ENCODE measurements at regions not wholly inside any gene's neighbourhood (a gene's known extent, or its start where the extent isn't known, plus 50 kb on each side); places are given as distances from the start of the nearest gene placed in this dataset.

DNA sequence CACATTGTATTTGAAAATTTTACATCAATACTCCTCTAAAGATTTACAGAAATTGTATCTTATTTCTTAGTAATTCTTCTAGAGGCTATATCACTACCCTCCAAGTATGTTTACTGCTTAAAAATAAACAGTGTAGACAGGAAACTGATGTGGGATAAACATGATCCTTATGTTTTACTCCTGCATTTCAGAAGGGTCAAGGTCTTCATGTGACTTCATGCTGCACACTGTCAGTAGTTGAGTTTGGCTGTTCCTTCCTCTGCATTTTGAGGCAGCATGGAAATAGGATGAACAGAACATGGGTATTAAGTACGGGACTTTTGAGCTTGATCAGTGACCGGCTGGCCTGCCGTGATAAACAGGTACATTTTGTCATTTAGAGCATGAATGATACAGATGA, 179.2 kb upstream of the FERMT1 start:
- no peak overlapping the region for H3K4me3 ChIP-seq (ENCODE audit: low read depth in 1 of 2, low read length in 2 of 2)
- no peak overlapping the region for H3K4me2 ChIP-seq (ENCODE audit: insufficient read depth, low read length)
- no peak for DNase-seq

DNA sequence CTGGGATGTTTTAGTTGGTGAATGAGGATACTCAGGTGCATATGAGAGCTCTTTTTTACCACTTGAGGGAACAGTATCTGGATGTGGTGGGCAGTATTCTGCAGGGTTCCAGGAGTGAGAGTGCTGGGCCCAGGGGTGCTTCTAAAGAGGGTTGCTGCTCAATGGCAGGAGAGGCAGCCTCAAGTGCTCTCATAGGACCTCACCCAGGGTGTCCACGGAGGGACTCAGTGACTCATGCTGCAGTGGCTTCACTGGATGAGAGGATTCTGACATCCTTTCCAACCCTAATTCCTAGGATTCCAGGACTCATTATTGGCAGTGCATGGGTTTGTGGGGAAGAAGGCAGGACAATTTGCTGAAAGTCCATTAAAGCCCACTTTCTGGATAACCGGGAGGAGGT, 176.6 kb upstream of the FERMT1 start:
- Histone ChIP-seq H3K27me3 (ENCODE audit: insufficient read depth, low read length, poor library complexity) (no peaks in the 10 kb centered on the region), H2AFZ (ENCODE audit: low read depth, low read length) (no peak overlapping the region), H3K36me3 (ENCODE audit: insufficient read depth, low read length) (no peaks in the 10 kb centered on the region), H4K20me1 (ENCODE audit: insufficient read depth, low read length) (no peaks in the 10 kb centered on the region), H3K4me1 (ENCODE audit: insufficient read depth, low read length) (no peaks in the 10 kb centered on the region), H3K27ac (ENCODE audit: low read length) (no peak overlapping the region), H3K4me2 (ENCODE audit: insufficient read depth, low read length) (no peak overlapping the region), H3K4me3 (ENCODE audit: low read depth in 1 of 2, low read length in 2 of 2) (no peak overlapping the region), H3K79me2 (ENCODE audit: insufficient read depth, low read length) (no peaks in the 10 kb centered on the region), H3K9ac (ENCODE audit: low read depth, low read length) (no peak overlapping the region), H3K9me3 (ENCODE audit: insufficient read depth, low read length, severe bottlenecking) (no peaks in the 10 kb centered on the region)
- no peak for TF ChIP-seq EZH2 (IDR thresholded peaks at IDR 0.05; ENCODE audit: borderline replicate concordance, low read depth, low read length, severe bottlenecking)
- TF ChIP-seq, protein P1, sequence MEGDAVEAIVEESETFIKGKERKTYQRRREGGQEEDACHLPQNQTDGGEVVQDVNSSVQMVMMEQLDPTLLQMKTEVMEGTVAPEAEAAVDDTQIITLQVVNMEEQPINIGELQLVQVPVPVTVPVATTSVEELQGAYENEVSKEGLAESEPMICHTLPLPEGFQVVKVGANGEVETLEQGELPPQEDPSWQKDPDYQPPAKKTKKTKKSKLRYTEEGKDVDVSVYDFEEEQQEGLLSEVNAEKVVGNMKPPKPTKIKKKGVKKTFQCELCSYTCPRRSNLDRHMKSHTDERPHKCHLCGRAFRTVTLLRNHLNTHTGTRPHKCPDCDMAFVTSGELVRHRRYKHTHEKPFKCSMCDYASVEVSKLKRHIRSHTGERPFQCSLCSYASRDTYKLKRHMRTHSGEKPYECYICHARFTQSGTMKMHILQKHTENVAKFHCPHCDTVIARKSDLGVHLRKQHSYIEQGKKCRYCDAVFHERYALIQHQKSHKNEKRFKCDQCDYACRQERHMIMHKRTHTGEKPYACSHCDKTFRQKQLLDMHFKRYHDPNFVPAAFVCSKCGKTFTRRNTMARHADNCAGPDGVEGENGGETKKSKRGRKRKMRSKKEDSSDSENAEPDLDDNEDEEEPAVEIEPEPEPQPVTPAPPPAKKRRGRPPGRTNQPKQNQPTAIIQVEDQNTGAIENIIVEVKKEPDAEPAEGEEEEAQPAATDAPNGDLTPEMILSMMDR (IDR thresholded peaks at IDR 0.05; ENCODE audit: borderline replicate concordance, extremely low read depth, low read length, poor library complexity, severe bottlenecking): no peak
- ATAC-seq (ENCODE audit: insufficient read depth, low read depth): no peak
- DNase-seq: no peak

More for the DNA sequence above, 179.2 kb upstream of the FERMT1 start:
- Histone ChIP-seq H3K9me3 (ENCODE audit: insufficient read depth, low read length, severe bottlenecking) (no peaks in the 10 kb centered on the region), H3K79me2 (ENCODE audit: insufficient read depth, low read length) (no peaks in the 10 kb centered on the region), H3K27me3 (ENCODE audit: insufficient read depth, low read length, poor library complexity) (no peaks in the 10 kb centered on the region), H3K27ac (ENCODE audit: low read length) (no peak overlapping the region), H4K20me1 (ENCODE audit: insufficient read depth, low read length) (no peaks in the 10 kb centered on the region), H3K36me3 (ENCODE audit: insufficient read depth, low read length) (no peaks in the 10 kb centered on the region), H2AFZ (ENCODE audit: low read depth, low read length) (no peak overlapping the region), H3K4me1 (ENCODE audit: insufficient read depth, low read length) (no peaks in the 10 kb centered on the region), H3K9ac (ENCODE audit: low read depth, low read length) (no peak overlapping the region)
- no peak for TF ChIP-seq EZH2 (IDR thresholded peaks at IDR 0.05; ENCODE audit: borderline replicate concordance, low read depth, low read length, severe bottlenecking)
- TF ChIP-seq, protein P1 (IDR thresholded peaks at IDR 0.05; ENCODE audit: borderline replicate concordance, extremely low read depth, low read length, poor library complexity, severe bottlenecking): no peak
- ATAC-seq (ENCODE audit: insufficient read depth, low read depth): no peak

- Histone ChIP-seq H3K9ac (ENCODE audit: low read depth, low read length) (no peak overlapping the region), H3K4me1 (ENCODE audit: insufficient read depth, low read length) (no peaks in the 10 kb centered on the region), H3K27me3 (ENCODE audit: insufficient read depth, low read length, poor library complexity) (no peaks in the 10 kb centered on the region)
Measured at GRCh38 chr20:6298049-6298448, 175.2 kb upstream of the FERMT1 start.

More at GRCh38 chr20:6298049-6298448, 175.2 kb upstream of the FERMT1 start:
- DNase-seq: no peak
- Histone ChIP-seq H3K36me3 (ENCODE audit: insufficient read depth, low read length) (no peaks in the 10 kb centered on the region), H3K27ac (ENCODE audit: low read length) (no peak overlapping the region), H4K20me1 (ENCODE audit: insufficient read depth, low read length) (no peaks in the 10 kb centered on the region), H3K79me2 (ENCODE audit: insufficient read depth, low read length) (no peaks in the 10 kb centered on the region), H3K4me2 (ENCODE audit: insufficient read depth, low read length) (no peak overlapping the region), H3K4me3 (ENCODE audit: low read depth in 1 of 2, low read length in 2 of 2) (no peak overlapping the region), H2AFZ (ENCODE audit: low read depth, low read length) (no peak overlapping the region), H3K9me3 (ENCODE audit: insufficient read depth, low read length, severe bottlenecking) (no peaks in the 10 kb centered on the region)
- no peak for ATAC-seq (ENCODE audit: insufficient read depth, low read depth)
- TF ChIP-seq EZH2 (IDR thresholded peaks at IDR 0.05; ENCODE audit: borderline replicate concordance, low read depth, low read length, severe bottlenecking): no peak
- TF ChIP-seq, protein P1 (IDR thresholded peaks at IDR 0.05; ENCODE audit: borderline replicate concordance, extremely low read depth, low read length, poor library complexity, severe bottlenecking): no peak

All from DND-41 (cell line).